ENCODE measurements at regions not wholly inside any gene's neighbourhood (a gene's known extent, or its start where the extent isn't known, plus 50 kb on each side); places are given as distances from the start of the nearest gene placed in this dataset.
"Not testable (repeated sequence)": the region's sequence is repeated elsewhere in the genome, so short reads cannot be mapped to it uniquely, and the experiment has no call there.

- DNase-seq (ENCODE audit: low read depth, low spot score); in situ Hi-C loops (cut with HindIII; ENCODE audit: low pct_unique_long_range_greater_than_20kb, low sequenced_read_pairs): not testable (repeated sequence)
Measured at GRCh38 chr14:27757642-27758041, 1008.9 kb upstream of the FOXG1 start.

GRCh38 chr14:27760367-27760766 lies 1006.2 kb upstream of the FOXG1 start:
- DNase-seq (ENCODE audit: low read depth, low spot score); in situ Hi-C loops (cut with HindIII; ENCODE audit: low pct_unique_long_range_greater_than_20kb, low sequenced_read_pairs): not testable (repeated sequence)

GRCh38 chr14:27799066-27800028 lies 967.2 kb upstream of the FOXG1 start:
- in situ Hi-C loops (cut with HindIII; ENCODE audit: low pct_unique_long_range_greater_than_20kb, low sequenced_read_pairs) = not testable (repeated sequence)

GRCh38 chr14:27817746-27818430 lies 948.7 kb upstream of the FOXG1 start:
- DNase-seq (ENCODE audit: low read depth, low spot score); in situ Hi-C loops (cut with HindIII; ENCODE audit: low pct_unique_long_range_greater_than_20kb, low sequenced_read_pairs): not testable (repeated sequence)

More at GRCh38 chr14:27799066-27800028, 967.2 kb upstream of the FOXG1 start:
- DNase-seq (ENCODE audit: low read depth, low spot score) = not testable (repeated sequence)

- in situ Hi-C loops (cut with HindIII; ENCODE audit: low pct_unique_long_range_greater_than_20kb, low sequenced_read_pairs) = not testable (repeated sequence)
Measured at GRCh38 chr14:27826149-27826548, 940.4 kb upstream of the FOXG1 start.

GRCh38 chr14:27831978-27832377 lies 934.6 kb upstream of the FOXG1 start:
- DNase-seq (ENCODE audit: low read depth, low spot score); in situ Hi-C loops (cut with HindIII; ENCODE audit: low pct_unique_long_range_greater_than_20kb, low sequenced_read_pairs): not testable (repeated sequence)

More at GRCh38 chr14:27826149-27826548, 940.4 kb upstream of the FOXG1 start:
- DNase-seq (ENCODE audit: low read depth, low spot score) = not testable (repeated sequence)

- DNase-seq (ENCODE audit: low read depth, low spot score); in situ Hi-C loops (cut with HindIII; ENCODE audit: low pct_unique_long_range_greater_than_20kb, low sequenced_read_pairs): not testable (repeated sequence)
Measured at GRCh38 chr14:27833001-27833400, 933.6 kb upstream of the FOXG1 start.

GRCh38 chr14:27836386-27836785 lies 930.2 kb upstream of the FOXG1 start:
- no peak for DNase-seq (ENCODE audit: low read depth, low spot score)

GRCh38 chr14:27845241-27845850 lies 921.2 kb upstream of the FOXG1 start:
- in situ Hi-C loops (cut with HindIII; ENCODE audit: low pct_unique_long_range_greater_than_20kb, low sequenced_read_pairs) = no loop called here
- DNase-seq (ENCODE audit: low read depth, low spot score) = peak; percentile 43

More at GRCh38 chr14:27836386-27836785, 930.2 kb upstream of the FOXG1 start:
- in situ Hi-C loops (cut with HindIII; ENCODE audit: low pct_unique_long_range_greater_than_20kb, low sequenced_read_pairs) = no loop called here

- in situ Hi-C loops (cut with HindIII; ENCODE audit: low pct_unique_long_range_greater_than_20kb, low sequenced_read_pairs) = no loop called here
- no peak for DNase-seq (ENCODE audit: low read depth, low spot score)
Measured at GRCh38 chr14:27845902-27846301, 920.7 kb upstream of the FOXG1 start.

- DNase-seq (ENCODE audit: low read depth, low spot score); in situ Hi-C loops (cut with HindIII; ENCODE audit: low pct_unique_long_range_greater_than_20kb, low sequenced_read_pairs): not testable (repeated sequence)
Measured at GRCh38 chr14:27847480-27847879, 919.1 kb upstream of the FOXG1 start.

GRCh38 chr14:27849193-27849592 lies 917.4 kb upstream of the FOXG1 start:
- not testable (repeated sequence) for DNase-seq (ENCODE audit: low read depth, low spot score)

GRCh38 chr14:27862684-27863083 lies 903.9 kb upstream of the FOXG1 start:
- DNase-seq (ENCODE audit: low read depth, low spot score) = no peak
- in situ Hi-C loops (cut with HindIII; ENCODE audit: low pct_unique_long_range_greater_than_20kb, low sequenced_read_pairs) = no loop called here

More at GRCh38 chr14:27849193-27849592, 917.4 kb upstream of the FOXG1 start:
- in situ Hi-C loops (cut with HindIII; ENCODE audit: low pct_unique_long_range_greater_than_20kb, low sequenced_read_pairs) = not testable (repeated sequence)

- in situ Hi-C loops (cut with HindIII; ENCODE audit: low pct_unique_long_range_greater_than_20kb, low sequenced_read_pairs) = no loop called here
- no peak for DNase-seq (ENCODE audit: low read depth, low spot score)
Measured at GRCh38 chr14:27863166-27863565, 903.4 kb upstream of the FOXG1 start.

GRCh38 chr14:27881063-27881462 lies 885.5 kb upstream of the FOXG1 start:
- DNase-seq (ENCODE audit: low read depth, low spot score) = no peak
- in situ Hi-C loops (cut with HindIII; ENCODE audit: low pct_unique_long_range_greater_than_20kb, low sequenced_read_pairs) = no loop called here

- DNase-seq (ENCODE audit: low read depth, low spot score) = no peak
- in situ Hi-C loops (cut with HindIII; ENCODE audit: low pct_unique_long_range_greater_than_20kb, low sequenced_read_pairs) = no loop called here
Measured at GRCh38 chr14:27881646-27882045, 884.9 kb upstream of the FOXG1 start.

- no peak for DNase-seq (ENCODE audit: low read depth, low spot score)
- in situ Hi-C loops (cut with HindIII; ENCODE audit: low pct_unique_long_range_greater_than_20kb, low sequenced_read_pairs) = no loop called here
Measured at GRCh38 chr14:27886256-27886655, 880.3 kb upstream of the FOXG1 start.

- in situ Hi-C loops (cut with HindIII; ENCODE audit: low pct_unique_long_range_greater_than_20kb, low sequenced_read_pairs) = no loop called here
- no peak for DNase-seq (ENCODE audit: low read depth, low spot score)
Measured at GRCh38 chr14:27890259-27890658, 876.3 kb upstream of the FOXG1 start.

All from SK-MEL-5 (cell line).